Activated gamma-delta T cell treated with anti-CD3 and anti-CD28 coated beads, Interleukin-2, amount 50 U/mL, for 16 hours (primary cell): ENCODE measurements at regions not wholly inside any gene's neighbourhood (a gene's known extent, or its start where the extent isn't known, plus 50 kb on each side); places are given as distances from the start of the nearest gene placed in this dataset.

Experiments used
- DNase-seq: peaks from one replicate; pipeline ENCODE4 v3.0.0-alpha.2; 2020; ENCODE audit warnings: low read depth

DNA sequence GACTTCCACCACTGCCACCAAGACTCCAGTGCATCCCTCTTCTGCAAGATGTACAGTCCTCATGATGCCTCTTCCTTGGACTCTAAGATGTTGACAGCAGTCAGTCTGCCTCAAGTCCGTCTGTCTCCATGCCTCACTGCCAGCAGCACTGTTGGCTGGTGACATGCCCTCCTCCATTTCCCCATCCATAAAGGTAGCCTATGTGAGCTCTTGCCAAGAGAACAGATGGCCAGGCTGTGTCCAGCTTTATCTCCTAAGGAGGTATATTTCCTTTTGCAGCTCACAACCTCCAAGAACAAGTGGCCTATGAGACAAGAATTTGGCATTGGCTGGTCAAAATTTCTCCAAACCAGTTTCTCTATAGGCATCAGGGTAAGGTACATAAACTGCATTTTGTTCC is 149.3 kb upstream of the HNRNPA3 start:
- DNase-seq, result no peak

DNA sequence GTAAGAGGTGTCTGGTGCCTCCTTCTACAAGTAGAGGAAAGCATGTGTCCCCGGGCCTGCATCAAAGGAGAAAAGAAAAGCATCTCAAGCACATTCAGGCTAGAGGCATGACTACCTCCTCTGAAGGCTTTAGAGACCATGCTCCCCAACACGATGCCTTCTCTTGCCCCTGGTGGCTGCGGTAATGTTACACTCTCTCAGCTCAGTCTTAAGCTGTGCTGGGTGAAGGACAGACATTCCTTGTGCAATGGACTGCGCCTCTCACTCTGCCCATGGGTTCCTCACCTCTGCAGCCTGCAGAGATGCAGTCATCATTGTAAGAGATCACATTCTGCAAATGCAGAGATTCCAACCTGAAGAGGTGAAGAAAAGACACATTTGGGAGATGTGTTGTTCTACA is 148.2 kb upstream of the HNRNPA3 start:
- DNase-seq, result no peak

DNA sequence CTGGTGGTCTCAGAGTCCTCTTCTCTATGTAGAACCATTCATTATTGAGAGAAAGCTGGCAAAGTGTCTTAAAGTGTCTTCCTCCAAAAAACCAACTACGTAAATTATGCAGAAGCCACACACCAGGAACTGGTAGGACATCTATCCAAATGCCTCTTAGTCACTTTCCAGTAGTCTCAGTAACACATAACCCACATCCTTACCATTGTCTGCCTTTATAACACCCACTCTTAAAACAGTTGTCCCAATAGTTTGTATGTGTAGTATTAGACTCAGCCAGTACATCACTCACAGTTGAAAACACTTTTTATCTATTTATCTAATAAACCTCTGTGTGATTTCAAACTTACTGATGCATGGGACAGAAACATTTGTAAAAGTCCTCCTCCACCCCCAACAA is 143.6 kb upstream of the HNRNPA3 start:
- no peak for DNase-seq

DNA sequence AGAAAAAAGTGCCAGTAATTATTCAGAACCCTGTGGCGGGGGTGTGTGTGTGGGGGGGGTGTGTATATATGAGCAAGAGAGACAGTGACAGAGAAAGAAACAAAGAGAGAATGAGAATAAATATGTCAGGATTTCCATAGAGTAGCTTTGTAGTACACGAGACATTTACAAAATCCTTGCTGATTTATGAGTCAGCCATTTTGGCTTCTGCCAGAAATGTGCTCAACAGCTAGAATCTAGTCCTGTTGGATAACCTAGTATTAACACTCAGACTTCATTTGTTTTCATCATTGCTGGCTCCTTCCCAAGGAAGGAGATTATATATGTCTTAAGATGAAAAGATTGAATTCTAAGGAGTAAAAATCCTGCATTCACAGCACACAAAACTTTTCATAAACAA is 140.5 kb upstream of the HNRNPA3 start:
- no peak for DNase-seq

DNA sequence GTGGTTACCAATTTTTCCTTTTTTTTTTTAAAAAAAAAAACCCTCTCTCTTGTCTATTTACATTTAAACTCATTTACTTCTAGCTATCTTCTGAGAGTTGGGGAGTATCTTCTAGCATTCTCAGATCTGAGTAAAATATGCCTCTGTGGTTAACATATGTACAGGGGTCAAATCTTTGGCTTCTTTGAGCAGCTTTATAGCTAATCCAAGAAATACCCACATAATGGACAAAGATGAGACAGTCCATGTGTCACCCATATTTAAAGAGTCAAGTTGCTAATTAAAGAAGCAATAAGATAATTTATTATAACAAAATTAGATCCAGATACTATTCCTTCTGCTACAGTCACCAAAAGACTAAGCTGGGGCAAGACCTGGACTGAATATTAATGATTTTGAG is 139.0 kb upstream of the HNRNPA3 start:
- DNase-seq, result no peak

DNA sequence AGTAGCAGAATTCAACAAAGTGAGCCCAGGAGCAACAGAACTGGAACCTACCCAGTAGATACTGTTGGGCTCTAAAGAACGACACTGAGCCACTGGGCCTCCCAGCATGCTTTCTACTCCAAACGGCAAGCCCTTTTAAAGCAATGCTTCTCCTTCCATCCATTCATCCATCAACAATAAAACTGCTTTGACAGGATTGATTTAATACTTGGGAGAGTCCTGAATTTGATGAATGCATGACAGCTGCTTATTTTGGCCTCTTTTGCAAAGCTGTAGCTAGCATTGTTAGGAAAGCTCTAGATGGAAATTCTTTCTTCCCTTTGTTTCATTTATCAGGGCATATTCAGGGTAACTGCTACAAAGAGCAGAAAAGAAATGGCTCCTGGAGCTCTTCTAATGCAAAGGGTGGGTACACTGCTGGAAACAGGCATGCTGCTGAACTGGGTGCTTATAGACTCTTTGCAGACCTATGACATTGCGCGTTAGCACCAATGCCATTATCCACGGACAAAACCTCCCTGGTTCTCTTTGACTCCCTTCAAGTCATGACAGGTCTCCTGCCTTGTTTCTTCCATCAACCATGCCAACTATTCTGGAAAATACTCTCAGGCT is 138.4 kb upstream of the HNRNPA3 start:
- no peak for DNase-seq

DNA sequence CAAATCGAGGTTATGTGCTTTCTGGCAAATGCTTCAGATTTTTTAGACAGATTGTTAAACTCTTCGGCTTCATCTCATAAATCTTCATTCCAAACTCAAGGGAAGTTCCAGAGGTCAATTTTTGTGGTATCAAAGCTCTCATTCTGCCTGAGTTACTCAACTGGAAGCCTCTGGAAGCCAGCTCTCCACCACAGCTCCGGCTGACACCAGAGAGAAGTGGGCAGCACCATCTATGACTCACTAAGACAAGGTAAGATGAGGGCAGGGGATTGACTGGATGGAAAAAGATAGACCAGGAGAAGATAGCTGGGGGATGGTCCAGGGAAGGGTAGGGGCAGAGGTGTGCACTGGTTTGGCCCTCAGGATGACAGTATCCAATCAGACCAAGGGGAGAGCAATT is 137.3 kb upstream of the HNRNPA3 start:
- no peak for DNase-seq

DNA sequence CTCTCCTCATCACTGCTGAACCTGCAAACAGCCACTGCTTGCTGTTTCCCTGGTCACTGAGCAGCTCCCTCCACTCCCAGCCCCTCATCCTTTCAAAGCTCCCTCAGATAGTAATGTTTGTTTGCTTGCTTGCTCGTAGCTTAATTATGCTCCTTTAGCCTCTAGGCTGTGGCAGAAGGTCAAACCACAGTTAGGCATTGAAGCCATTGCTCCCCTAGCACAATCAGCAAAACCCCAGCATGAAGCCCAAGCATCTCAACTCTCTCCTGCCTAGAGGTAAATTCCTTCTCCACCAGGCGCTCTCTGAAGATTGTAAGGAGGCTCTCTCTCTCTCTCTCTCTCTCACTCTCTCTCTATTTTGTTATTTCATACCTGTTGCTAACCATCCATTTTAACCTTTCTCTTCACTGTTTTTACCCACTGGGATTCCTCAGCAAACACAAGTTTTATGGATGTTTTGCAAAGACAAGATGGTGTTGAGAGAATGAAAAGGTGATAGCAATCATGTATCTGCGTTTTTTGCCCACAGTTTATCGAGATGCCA is 135.9 kb upstream of the HNRNPA3 start:
- no peak for DNase-seq

DNA sequence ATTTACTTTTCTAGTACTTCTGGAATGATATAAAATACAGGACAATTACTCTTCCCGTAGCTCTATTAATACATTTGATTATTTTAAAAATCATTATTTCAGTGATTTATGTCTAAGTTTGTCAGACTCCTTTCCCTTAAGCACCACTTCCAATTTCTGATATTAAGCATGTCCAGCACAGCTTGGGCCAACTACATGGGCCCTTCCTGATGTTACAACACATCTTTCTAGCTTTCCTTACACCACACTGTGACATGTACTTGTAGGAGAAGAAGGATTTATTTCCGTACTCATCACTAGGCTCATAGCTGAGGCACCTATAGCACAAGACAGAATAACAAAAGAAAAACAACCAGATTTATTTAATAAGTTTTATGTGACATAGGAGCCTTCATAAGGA is 134.8 kb upstream of the HNRNPA3 start:
- no peak for DNase-seq

DNA sequence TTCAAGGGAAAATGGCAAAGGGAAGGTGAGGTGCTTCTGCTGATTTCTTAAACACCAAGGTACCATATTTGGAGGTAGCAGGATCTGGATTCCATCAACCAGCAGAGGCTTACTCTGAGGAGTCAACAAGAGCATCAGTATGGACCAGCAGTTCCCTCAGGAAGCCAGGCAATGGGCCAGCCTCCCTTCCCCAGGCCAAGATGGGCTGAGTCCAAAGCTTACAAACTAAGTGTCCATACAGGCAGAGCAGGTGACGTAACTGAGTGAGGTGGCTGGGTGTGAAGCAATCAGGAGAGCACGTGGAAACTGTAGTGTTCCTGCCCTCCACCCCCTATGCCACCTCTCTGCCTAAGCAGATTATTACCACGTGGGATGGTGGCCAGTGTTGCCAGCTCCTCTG is 134.2 kb upstream of the HNRNPA3 start:
- DNase-seq, result no peak

DNA sequence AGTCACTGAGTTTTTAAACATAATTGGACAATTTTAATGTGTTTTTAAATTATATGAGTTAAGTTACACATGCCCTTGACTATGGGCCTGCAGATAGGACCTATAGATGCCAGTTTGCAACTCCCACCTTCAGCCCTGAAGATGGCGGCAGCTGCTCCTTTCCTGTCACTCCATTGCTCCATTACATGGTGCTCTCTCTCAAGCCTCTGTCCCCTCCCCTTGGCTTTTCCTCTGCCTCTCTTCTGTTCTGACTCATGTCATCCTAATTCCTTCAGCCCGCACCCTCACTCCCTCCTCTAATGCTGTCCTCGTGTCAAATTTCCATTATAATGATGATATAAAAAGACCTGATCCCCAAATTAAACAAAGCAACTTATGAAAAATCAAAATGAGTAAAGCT is 133.7 kb upstream of the HNRNPA3 start:
- no peak for DNase-seq

DNA sequence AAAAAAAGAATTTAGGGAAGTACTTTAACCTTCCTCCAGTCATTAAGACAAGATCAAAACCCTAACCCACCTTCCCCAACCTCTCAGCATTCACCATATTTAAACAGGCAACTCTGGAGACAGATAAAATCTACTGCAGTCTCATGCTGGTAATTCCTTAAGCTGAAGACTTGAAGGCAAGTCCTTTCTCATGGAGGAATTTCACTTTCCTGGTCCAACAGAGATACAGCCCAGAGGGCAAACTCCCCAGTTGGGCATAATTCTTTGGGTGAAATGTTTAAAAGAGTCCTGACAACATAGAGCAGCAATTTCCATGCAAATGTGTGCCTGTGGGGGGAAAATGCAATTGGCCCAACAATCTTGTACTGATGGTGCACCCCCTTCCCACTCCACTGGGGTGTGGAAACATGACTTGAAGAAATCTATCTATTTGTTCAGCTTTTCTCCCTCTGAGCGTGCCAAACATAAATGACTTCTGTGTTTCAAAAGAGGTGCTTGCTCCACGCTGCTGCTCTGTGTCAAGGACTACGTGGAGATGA is 131.8 kb upstream of the HNRNPA3 start:
- no peak for DNase-seq

DNA sequence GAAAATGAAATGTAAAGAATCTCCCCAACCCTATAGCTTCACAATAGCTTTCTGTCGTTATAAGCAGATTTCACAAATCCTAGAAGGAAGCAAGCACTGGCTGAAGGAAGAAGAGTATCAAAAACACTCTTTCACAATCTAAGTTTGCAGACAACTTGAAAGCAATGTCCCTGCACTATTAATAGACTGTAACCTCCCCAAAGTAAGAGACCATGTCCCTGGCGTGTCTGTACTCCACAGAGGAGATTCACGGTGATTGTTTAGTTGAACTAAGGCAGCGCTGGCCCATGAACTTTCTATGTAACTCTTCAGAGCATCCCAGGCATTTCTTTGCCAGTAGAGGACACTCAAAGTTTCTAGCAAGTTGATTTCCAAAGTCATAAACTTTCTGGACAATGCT is 128.0 kb upstream of the HNRNPA3 start:
- DNase-seq, result no peak

DNA sequence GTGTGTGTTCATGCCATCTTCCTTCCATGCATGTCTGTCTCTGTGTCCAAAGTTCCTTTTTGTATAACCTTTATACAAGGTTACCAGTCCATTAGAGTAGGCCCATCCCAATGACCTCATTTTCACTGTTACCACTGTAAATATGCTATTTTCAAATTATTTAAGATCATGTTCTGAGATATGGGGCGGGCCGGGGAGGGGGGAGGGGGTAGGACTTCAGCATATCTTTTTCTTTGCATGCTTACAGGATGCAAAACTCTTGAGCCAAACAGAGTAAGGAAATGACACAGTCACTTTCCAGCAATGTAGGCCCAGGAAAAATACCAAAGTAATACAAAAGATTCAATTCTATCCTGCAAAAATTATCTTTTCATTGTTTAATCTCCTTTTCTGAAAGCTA is 124.1 kb upstream of the HNRNPA3 start:
- no peak for DNase-seq

DNA sequence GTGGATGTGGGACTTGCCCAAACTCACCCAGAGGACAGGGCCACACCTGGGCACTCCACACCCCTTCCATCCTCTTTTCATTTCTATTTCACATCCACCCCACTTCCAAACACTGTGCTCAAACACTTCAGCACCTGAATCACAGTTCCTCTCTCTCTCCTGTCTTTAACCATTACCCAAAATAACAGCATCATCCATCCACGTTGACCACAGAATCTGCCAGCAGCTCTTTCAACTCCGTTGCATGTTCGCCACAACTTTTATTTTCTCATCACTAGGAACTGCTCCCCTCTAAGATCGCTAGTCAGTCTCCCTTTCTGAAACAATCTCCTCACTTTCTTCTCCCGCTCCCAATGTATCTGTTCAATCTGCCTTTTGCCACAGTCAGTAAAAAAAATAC is 121.6 kb upstream of the HNRNPA3 start:
- no peak for DNase-seq

DNA sequence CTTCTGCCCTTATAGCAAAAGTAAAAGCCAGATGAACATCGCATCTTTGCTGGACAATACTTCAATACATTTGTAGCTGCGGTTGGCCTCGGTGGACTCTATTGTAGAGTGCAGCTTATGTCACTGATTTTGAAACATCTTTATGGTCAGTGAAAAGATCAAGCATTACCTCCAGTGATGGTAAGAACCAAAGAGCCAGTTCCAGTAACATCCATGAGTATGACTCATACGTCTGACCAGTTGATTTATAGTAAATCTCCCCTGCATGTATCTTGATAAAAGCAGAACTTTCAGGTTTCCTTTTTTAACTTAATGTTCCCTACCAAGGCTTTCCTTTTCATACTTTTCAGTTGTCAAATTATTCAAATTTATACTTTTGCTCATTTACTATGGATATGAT is 119.2 kb upstream of the HNRNPA3 start:
- DNase-seq, result no peak

DNA sequence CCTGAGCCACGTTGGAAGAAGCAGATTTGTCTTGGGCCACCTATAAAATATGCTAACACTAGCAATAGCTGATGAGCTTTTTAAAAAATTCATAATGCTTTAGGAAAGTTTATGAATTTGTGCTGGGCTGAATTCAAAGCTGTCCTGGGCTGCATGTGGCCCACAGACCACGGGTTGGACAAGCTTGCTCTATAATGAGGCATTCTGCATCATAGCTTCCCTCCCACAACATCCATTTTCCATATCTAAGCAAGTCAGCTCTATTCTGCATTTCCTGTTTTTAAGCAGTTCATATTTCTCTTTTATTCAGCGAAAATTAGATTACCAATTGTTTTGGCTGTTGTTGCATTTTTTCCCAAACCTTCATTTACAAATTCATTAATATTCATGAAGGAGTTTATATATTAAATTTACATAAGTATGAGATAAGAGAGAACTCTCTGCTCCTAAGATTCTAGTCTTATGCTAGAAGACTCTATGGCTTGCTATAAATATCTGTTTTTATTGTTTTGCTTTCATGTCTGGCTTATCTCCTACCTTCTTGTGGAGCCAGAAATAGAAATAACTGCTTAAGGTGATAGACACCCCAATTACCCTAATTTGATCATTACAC is 114.5 kb upstream of the HNRNPA3 start:
- no peak for DNase-seq

DNA sequence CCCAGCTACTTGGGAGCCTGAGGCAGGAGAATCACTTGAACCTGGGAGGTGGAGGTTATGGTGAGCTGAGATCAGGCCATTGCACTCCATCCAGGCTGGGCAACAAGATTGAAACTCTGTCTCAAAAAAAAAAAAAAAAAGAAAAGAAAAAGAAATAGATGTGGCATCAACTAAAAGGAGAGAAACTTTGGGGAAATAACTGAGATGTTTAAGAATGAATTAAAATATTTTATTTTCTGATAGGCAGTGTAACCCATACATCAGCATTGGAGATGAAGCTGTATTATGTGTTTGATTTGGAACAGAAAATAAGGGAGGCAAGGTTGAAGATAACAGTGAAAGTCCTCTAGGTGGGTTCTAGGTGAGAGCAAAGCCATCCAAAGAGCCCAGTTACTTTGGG is 110.7 kb upstream of the HNRNPA3 start:
- no peak for DNase-seq

DNA sequence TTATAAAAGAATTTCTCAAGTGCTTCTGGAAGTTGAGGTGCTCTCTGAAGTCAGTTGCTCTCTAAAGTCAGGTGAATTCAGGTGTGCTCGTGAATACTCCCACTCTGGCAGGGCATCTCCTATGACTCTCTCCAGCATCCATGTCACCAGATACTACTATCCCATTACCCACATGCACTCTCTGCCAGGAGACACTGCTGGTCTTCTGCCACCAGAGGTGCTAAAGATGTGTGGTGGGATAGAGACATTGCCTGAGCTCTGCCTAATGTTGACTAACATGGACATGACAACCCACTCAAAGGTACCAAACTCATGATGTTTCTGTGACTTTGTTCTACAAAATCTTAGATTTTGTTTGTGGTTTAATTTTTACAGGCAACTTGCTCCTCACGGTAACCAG is 106.4 kb upstream of the HNRNPA3 start:
- no peak for DNase-seq

DNA sequence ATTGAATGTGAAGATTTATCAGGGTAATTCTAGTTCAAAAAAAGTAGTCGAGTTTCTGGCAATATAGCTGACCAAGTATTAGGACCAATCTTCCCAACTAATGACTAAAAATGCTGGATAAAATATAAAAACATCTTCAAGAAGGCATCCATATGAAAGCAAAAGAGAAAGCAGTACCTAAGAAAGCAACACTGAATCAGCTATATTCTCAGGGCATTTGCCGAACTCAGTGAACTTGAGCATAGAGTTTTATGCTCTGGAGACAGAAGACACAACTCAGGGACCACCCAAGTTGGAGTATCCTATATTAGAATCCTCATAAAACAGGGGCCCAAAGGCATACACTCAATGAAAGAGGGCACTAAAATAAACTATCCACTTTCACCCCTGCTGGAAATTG is 103.7 kb upstream of the HNRNPA3 start:
- DNase-seq, result no peak

DNA sequence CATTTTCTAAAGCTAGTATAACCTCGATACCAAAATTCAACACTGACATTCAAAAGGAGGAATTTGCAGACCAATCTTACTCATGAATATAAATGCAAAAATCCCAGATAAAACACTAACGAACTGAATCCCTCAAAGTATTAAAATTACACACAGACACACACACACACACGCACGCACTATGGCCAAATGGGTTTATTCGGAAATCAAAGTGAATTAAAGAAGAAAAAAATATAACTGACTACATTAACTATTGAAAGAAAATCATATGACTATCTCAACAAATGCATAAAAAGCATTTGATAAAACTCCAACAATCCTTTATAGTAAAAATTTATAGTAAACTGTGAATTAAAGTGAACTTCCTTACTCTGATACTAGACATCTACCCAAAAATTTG is 97.9 kb upstream of the HNRNPA3 start:
- no peak for DNase-seq

DNA sequence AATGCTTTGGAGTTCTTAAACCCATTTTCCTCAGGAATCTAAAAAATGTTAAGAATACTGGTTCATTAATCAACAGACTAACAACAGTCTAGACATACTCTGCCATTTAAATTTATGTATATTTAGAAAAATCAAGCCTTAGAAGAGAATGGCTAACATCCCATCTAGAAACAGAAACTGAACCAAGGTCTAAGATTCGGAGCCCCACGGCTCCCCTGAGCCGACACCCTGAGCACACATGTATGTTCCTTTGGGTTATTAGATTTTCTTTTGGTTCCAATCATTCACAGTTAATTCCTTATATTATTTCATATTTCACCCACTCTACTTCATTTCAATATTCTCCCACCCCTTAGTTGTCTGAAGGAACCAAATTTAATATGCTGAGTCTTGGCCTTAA is 94.8 kb upstream of the HNRNPA3 start:
- no peak for DNase-seq

DNA sequence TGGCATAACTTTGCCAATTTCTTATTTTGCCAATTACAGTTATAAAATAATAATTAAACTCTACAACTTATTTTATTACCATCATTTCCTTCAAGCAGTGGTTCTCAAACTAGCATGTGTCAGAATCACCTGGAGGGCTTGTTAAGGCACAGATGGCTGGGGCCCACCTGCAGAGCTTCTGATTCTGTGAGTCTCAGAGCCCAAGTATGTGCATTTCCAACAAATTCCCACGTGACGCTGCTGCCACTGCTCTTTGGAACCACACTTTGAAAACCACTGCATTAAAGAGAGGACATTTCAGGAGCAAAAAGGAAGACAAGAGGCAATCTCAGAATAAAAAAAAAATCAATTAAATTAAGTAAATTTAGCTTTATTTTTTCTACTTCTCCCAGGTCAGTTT is 94.0 kb upstream of the HNRNPA3 start:
- no peak for DNase-seq

DNA sequence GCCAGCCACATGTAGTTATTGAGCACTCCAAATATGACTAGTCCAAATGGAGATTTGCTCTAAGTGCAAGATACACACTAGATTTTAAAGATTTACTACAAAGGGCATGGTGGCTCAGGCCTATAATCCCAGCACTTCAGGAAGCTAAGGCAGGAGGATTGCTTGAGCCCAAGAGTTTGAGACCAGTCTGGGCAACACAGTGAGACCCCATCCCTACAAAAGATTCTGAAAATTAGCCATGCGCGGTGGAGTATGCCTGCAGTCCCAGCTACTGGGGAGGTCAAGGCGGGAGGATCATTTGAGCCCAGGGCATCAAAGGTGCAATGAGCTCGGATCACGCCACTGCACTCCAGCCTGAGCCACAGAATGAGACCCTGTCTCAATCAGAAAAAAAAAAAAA is 93.5 kb upstream of the HNRNPA3 start:
- no peak for DNase-seq
